GM12891 (cell line): ENCODE measurements at regions not wholly inside any gene's neighbourhood (a gene's known extent, or its start where the extent isn't known, plus 50 kb on each side); places are given as distances from the start of the nearest gene placed in this dataset.

Experiments used
- DNase-seq: peaks from one replicate; pipeline ENCODE4 v3.0.0; 2011; ENCODE audit warnings: low spot score; ENCODE audit not compliant: insufficient read length
- FAIRE-seq: peaks from 2 replicates; lab custom pipeline; 2011; peaks lifted over from hg19 to GRCh38; lab: Jason Lieb, UNC
- PAX5 ChIP-seq: IDR thresholded peaks from 2 replicates; pipeline ENCODE4 v1.6.1; 2011; ENCODE audit warnings: low read length, moderate library complexity, mild to moderate bottlenecking; ENCODE audit not compliant: insufficient read depth, severe bottlenecking
- POLR2A ChIP-seq: IDR thresholded peaks from 2 replicates; pipeline ENCODE4 v1.6.1; 2011; ENCODE audit warnings: low read depth, low read length, control low read depth
- POLR2AphosphoS5 ChIP-seq: IDR thresholded peaks from 2 replicates; pipeline ENCODE4 v1.6.1; 2011; ENCODE audit warnings: low read depth, low read length, control low read depth
- POU2F2 ChIP-seq: IDR thresholded peaks from 2 replicates; pipeline ENCODE4 v1.6.1; 2011; ENCODE audit warnings: low read depth, mild to moderate bottlenecking, control low read depth, low read length, moderate library complexity
- SPI1 ChIP-seq: IDR thresholded peaks from 2 replicates; pipeline ENCODE4 v1.6.1; 2011; ENCODE audit warnings: low read depth, low read length, control low read depth
- TAF1 ChIP-seq: IDR thresholded peaks from 2 replicates; pipeline ENCODE4 v1.6.1; 2011; ENCODE audit warnings: low read depth, low read length, control low read depth

GRCh38 chr16:52649870-52650269, 102.9 kb upstream of the TOX3 start:
- TF ChIP-seq TAF1 (no peak), POLR2AphosphoS5 (no peak), SPI1 (no peak), POU2F2 (no peak), POLR2A (no peak), PAX5 (no peak)
- FAIRE-seq = no peak

GRCh38 chr16:52647588-52647987, 100.6 kb upstream of the TOX3 start:
- TF ChIP-seq PAX5 (no peak), TAF1 (no peak), POU2F2 (no peak), POLR2A (no peak), POLR2AphosphoS5 (no peak), SPI1 (no peak)
- FAIRE-seq = no peak
- DNase-seq = no peak

More at GRCh38 chr16:52649870-52650269, 102.9 kb upstream of the TOX3 start:
- no peak for DNase-seq

- DNase-seq (no peak), FAIRE-seq (no peak)
- TF ChIP-seq POU2F2 (no peak), POLR2A (no peak), SPI1 (no peak), TAF1 (no peak), POLR2AphosphoS5 (no peak), PAX5 (no peak)
Observed at GRCh38 chr16:52643006-52643405, 96.1 kb upstream of the TOX3 start.

GRCh38 chr16:52634528-52634927, 87.6 kb upstream of the TOX3 start:
- FAIRE-seq (no peak), DNase-seq (no peak)
- TF ChIP-seq PAX5 (no peak), POLR2A (no peak), TAF1 (no peak), SPI1 (no peak), POLR2AphosphoS5 (no peak), POU2F2 (no peak)

- TF ChIP-seq SPI1 (no peak), PAX5 (no peak), POLR2A (no peak), POLR2AphosphoS5 (no peak), POU2F2 (no peak), TAF1 (no peak)
- FAIRE-seq (no peak), DNase-seq (no peak)
Observed at GRCh38 chr16:52634104-52634503, 87.2 kb upstream of the TOX3 start.

- FAIRE-seq = no peak
- no peak for DNase-seq
- no peak for TF ChIP-seq PAX5
- TF ChIP-seq TAF1 = no peak
- no peak for TF ChIP-seq SPI1
- TF ChIP-seq POU2F2 = no peak
- TF ChIP-seq POLR2AphosphoS5 = no peak
- TF ChIP-seq POLR2A = no peak
Observed at GRCh38 chr16:52633230-52633629, 86.3 kb upstream of the TOX3 start.

- FAIRE-seq = no peak
- DNase-seq = no peak
- TF ChIP-seq SPI1 (no peak), POLR2A (no peak), PAX5 (no peak), TAF1 (no peak), POLR2AphosphoS5 (no peak), POU2F2 (no peak)
Observed at GRCh38 chr16:52631711-52632110, 84.8 kb upstream of the TOX3 start.

- DNase-seq (no peak), FAIRE-seq (no peak)
- no peak for TF ChIP-seq POU2F2
- TF ChIP-seq TAF1 = no peak
- no peak for TF ChIP-seq POLR2A
- no peak for TF ChIP-seq PAX5
- no peak for TF ChIP-seq POLR2AphosphoS5
- TF ChIP-seq SPI1 = no peak
Observed at GRCh38 chr16:52630711-52631110, 83.8 kb upstream of the TOX3 start.

- FAIRE-seq (no peak), DNase-seq (no peak)
- TF ChIP-seq POLR2A (no peak), POLR2AphosphoS5 (no peak), POU2F2 (no peak), TAF1 (no peak), SPI1 (no peak), PAX5 (no peak)
Observed at GRCh38 chr16:52629296-52629695, 82.4 kb upstream of the TOX3 start.

- TF ChIP-seq POLR2A = no peak
- no peak for TF ChIP-seq SPI1
- TF ChIP-seq POLR2AphosphoS5 = no peak
- TF ChIP-seq POU2F2 = no peak
- TF ChIP-seq TAF1 = no peak
- no peak for TF ChIP-seq PAX5
- no peak for DNase-seq
- FAIRE-seq = no peak
Observed at GRCh38 chr16:52624891-52625290, 77.9 kb upstream of the TOX3 start.

GRCh38 chr16:52621651-52622050, 74.7 kb upstream of the TOX3 start:
- no peak for DNase-seq
- no peak for FAIRE-seq
- no peak for TF ChIP-seq POLR2AphosphoS5
- no peak for TF ChIP-seq POLR2A
- no peak for TF ChIP-seq PAX5
- TF ChIP-seq TAF1 = no peak
- TF ChIP-seq SPI1 = no peak
- no peak for TF ChIP-seq POU2F2
